GM19238 (cell line): ENCODE measurements at regions not wholly inside any gene's neighbourhood (a gene's known extent, or its start where the extent isn't known, plus 50 kb on each side); places are given as distances from the start of the nearest gene placed in this dataset.
"Not testable (repeated sequence)": the region's sequence is repeated elsewhere in the genome, so short reads cannot be mapped to it uniquely, and the experiment has no call there.

ENCODE experiments used
- DNase-seq: peaks from one replicate; pipeline ENCODE4 v3.0.0; 2011; ENCODE audit warnings: low spot score; ENCODE audit not compliant: insufficient read length

DNA sequence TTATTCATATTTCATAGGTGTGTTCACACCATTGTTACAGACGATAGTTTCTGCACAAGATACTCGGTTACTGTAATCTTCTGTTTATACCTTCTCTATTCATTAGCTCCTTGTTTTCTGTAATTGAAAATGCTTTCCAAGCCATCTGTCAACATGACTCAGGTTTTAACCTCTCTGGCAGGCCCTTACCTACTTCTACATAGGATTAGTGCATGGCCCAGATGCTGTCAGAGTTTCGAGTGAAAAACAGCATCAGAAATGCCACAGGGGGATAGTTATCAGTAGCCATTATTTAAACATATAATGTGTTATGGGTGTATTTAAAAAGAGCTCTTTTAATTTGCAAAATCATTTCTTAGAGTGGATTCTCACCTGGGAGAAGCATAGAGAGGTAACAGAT lies 596.4 kb downstream of the FBXO15 start:
- DNase-seq = no peak

DNA sequence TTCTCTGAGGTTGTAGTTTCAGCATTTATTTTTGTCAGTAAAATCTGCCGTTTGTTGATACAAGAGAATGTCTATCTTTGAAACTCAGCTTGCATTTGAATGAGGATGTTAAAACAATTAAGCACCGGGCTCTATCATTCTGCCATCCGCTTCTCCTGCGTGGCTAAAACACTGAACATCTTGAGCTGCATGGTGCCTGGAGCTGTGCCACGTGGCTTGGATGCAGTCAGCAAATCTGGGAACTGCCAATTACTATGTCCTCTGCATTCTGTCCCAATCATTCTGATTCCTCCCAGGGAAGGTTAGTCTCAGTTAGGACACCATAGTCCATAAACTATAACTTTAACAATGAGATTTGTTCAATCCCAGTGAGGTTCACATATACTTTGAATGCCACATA lies 598.4 kb downstream of the FBXO15 start:
- DNase-seq = no peak

DNA sequence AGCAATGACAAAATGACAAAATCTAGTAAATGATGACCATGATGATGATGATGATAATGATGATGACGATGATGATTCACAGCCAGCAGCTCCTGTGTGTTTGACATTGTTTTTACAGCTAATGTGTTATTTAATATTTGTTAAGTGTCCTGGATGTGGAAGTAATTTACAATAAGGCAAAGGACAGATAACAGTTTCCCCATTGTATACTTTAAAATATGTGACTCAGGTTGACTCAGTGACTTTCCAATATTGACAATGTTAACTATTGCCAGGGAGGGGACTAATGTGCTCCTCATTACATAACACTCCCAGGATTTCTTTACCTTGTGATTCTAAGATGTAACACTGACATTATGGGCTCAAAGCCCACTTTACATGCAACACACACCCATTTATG lies 602.2 kb downstream of the FBXO15 start:
- no peak for DNase-seq

DNA sequence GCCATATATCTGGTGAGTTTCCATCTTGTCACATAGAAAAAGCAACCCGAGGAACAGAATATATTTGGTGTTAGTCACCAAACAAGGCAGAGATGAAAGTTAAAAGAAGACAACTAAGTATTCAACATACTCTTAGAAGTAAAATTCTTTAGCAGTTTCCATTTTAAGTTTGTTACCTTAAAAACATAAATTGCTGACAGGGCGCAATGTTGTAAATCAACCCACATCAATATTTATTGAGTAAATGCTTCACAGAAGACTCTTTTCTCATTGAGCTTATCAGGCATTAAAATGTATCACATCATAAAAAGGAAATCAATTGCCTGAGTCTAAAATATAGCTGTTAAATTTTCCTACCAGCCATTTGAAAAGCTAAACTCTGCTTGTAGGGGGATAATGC lies 603.0 kb downstream of the FBXO15 start:
- DNase-seq = no peak

DNA sequence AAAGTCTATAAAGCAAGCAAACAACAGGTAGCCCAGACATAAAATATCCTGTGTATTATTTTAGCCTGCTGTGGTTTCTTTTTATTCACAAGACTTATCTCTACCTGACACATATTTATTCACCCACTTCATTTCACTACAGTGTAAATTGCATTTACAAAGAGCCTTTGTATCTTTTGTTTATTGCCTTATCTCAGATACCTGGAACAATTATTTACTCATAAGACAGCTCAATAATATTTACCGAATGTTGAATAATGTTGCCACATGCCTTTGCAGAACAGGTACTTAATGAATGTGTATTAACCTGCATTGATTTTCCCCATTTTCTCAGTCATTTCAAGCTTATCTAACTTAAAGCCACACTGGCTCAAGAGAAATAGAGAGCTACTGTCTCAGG lies 603.6 kb downstream of the FBXO15 start:
- no peak for DNase-seq

DNA sequence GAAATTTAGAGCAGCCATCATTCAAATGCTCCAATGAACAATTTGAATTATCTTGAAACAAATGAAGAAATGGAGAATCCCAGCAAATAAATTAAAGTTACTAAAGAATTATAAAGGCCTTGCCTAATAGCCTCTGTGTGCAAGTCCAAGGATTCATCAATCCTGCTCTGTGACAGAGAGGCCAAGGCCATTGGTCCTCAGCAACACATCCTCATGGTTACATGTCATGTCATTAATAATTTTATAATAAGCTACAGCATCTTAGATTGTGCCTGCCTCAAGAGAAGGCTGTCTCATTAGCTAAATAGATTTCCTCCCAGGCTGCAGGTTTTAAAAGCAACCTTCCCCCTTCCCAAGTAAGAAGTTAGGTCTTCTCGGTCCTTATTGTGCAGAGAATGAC lies 611.6 kb downstream of the FBXO15 start:
- no peak for DNase-seq

DNA sequence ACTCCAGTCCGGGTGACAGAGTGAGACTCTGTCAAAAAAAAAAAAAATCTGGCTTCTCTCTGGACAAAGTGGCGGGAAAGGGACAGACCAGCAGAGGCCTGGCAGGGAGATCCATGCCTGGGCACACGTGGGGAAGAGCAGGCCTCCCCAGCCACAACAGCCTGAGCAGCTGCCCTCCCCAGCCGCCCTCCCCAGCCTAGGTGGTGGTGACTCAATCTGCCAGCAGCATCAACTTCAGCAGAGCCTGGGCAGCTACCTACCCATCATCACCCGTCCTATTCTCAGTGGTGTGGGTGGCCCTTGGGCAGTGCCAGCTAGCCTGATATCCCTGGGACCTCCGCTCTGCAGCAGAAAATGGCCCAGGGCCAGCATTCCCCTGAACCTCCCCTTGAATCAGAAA lies 612.4 kb downstream of the FBXO15 start:
- DNase-seq = no peak

DNA sequence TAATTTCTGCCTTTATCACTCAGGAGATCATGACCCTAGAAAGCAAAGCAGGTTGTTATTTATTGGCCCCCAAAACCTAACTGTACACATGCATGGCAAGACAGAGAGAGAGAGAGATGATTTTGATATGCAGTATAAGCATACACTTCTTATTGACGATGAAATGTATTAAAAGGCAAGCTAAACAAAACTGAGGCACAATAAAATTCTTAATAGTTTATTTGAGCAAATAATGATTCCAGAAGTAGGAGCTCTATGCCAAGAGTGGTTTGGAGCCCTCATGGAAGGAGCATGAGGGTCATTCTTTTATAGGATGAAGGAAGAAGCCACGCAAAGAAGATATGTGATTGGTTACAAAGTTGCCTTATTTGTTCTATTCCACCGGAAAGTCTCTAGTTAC lies 616.0 kb downstream of the FBXO15 start:
- DNase-seq = no peak

DNA sequence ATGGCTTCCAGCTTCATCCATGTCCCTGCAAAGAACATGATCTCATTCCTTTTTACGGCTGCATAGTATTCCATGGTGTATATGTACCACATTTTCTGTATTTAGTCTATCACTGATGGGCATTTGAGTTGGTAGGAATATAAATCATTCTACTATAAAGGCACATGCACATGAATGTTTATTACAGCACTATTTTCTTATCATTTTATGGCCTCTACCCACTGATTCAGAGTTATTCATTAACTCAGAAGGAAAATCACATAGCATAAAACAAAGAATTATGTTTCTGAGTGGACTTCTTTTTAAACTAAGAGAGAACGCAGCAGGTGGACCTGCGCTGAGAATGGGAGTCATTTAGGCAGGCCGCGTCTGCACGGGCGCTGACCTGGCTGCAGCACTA lies 619.6 kb downstream of the FBXO15 start:
- no peak for DNase-seq

DNA sequence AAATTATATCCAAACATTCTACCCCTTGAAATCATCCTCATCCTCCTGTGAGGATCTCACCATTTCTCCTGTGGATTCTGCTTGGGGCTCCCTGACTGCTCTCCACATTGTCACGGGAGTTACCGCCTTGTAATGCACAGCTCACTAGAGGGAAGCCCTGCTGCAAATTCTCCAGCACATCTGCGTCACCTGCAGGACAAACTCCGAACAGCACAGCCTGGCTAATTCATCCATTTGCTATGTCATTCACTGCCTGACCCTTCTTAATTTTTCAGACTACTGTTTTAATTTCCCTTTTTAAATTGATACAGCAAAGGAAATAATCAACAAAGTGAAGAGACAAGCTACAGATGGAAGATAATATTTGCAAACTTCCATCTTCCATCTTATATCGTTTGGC lies 627.4 kb downstream of the FBXO15 start:
- no peak for DNase-seq

DNA sequence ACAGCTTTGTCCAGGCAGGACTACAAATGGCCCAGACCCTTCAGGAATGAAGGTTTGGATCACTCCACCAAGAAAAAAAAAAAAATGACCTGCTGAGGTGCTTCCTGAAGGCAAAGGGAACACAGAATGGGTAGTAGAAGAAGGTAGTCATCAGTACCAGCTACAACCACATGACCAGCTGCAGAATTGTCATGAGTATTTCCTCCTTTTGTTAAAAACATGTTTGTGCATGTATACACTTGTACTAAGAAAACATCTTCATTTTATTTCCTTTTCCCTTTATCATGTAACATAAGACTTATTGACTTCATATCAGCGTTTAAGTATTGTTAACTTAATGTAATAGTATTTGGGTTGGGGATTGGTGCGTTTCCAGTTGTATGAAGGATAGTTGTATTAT lies 631.6 kb downstream of the FBXO15 start:
- DNase-seq = not testable (repeated sequence)

DNA sequence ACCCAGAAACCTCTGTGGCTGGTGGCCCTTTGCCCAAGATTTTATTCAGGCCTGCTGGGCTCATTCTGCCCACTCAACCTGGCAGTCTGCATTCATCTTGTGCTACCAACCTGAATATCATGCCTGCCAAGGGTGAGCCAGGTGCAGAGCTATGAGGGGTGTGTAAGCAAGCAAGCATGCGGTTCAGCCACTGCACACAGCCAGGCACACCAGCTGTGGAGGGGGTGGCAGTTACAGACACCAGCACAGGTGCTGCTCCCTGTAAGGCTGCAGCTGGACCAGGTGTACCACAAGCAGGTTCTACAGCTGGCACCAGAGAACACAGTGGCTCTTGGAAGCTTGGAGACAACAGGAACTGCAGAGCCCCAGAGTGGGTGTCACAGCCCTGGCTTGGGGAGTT lies 633.2 kb downstream of the FBXO15 start:
- no peak for DNase-seq

DNA sequence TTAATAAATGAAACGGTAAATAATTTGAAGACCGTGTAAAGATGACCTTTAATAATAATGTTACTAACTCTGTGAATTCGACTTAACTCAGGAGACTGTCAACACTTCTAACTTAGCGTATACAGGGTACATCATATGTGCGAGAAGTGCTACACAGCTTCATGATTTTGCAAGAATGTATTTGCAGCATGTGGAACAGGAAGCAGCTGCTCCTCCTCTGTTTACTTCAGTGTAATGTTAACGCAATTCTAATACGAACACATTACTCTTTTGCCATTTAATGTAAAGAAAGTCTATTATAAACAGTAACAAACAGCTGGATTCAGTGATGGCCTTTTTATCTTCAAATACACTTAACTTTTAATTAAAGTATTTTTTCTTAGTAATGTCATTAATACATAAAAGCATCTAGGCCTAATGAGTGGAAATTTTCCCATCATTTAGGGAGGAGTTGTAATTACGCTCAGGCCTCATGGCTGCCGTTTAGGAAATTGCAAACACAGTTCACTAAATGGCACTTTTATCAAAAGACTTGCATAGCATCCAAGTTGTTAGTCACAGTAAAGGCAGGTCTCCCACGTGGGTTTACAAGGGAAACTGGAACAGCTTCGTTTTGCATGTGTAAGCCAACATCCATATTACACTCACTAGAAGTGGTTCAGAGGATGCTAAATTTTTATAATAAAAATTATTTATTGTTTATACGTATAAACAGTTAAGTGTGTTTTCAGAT lies 635.7 kb downstream of the FBXO15 start:
- no peak for DNase-seq

DNA sequence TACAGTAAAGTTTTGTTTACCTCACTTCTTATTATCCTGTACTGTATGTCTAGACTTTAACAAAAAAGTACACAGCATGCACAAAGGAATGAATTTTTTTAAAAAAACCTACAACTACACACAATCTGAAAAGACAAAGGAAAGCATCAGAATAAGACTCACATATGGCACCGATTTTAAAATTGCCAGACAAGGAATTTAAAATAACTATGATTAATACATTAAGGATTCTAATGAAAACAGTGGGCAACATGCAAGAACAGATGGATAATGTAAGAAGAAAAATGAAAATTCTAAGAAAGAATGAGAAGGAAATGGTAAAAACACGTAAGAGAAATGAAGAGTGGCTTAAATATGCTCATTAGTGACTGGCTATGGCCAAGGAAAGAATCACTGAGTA lies 638.2 kb downstream of the FBXO15 start:
- no peak for DNase-seq

DNA sequence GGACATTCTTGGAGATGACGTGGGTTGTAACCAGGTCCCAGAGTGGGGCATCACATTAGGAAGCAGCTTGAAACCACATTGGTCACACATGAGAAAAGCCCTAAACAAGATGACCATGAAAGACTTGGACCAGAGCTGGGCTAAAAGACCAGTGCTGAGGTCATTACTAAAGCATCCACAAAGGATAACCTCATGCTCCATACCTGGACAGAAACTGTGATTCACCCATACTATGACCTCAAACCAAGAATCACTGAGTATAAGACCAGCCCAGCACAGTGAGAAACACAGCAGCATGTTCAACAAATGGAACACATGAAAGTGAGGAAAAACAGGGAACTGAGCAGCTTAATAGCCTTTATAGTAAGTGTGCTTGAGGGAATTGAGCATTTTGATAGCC lies 635.5 kb upstream of the NETO1 start:
- no peak for DNase-seq

DNA sequence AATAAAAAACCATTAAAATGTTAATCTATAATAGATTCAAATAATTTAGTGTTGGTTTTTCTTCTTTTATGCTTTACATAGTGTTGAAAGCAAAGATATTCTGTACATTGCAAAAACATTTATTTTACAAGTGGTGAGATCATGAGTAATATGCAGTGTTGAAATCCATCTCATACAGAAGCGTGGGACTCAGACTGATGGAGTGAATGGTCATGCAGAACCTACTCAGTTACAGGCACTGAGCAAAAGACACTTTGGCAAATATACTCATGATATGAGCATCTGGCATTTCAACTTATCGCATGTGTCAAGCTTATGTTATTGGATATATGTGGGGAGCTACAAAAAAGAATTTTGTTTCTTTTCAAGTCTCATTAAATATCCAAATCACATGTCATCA lies 620.2 kb upstream of the NETO1 start:
- no peak for DNase-seq

DNA sequence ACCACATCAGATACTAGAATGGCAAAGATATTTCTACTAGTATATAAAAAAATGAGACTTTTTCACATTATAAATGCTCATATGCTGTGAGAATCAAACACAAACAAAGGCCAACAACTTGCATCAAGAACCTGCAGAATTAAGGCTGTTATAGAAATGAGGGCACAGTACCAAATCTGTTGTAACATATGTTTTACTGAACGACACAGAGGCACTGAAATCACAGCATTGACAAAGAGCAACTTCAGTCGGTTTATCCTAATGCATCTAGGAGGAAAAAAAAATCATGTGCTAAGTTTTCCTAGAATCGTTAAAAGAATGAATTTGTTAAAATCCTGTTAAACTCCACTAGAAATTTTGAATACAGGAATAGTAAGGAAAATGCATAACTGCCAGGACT lies 617.4 kb upstream of the NETO1 start:
- DNase-seq = no peak

DNA sequence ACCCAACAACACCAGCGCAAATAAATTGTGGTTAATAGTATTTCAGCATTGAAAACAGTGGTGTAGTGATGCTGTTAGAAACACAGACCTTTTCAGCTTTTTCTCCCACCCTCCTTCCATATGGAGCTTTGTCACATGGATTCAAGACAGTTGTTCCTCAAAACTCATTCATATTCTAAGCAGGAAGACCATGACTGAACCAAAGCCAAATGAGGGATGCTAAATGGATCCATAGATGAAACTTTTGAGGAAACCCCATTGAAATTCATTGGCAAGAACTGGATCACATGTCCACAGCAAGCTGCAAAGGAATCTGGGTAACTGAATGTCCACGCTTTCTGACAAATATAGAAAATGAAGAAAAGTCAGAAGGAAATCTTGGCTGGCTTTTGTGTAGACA lies 615.1 kb upstream of the NETO1 start:
- DNase-seq = no peak

DNA sequence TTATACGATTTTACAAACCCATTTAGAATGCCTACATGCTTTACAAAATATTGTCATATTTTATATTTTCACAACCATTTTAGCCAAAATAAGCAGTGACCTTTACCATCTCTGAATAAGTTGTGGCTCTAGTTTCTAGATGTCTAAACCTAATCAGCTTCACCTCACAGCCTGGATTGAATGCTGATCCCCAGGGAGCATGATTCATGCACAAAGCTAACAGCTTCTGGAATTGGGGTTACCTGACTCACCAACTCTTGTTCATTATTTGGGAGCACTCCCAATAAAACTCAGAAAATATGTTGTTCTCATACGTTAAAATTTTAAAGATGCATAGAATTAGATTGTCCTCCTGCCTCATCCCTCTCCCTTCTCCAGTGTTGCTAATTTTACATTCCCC lies 611.7 kb upstream of the NETO1 start:
- DNase-seq = no peak

DNA sequence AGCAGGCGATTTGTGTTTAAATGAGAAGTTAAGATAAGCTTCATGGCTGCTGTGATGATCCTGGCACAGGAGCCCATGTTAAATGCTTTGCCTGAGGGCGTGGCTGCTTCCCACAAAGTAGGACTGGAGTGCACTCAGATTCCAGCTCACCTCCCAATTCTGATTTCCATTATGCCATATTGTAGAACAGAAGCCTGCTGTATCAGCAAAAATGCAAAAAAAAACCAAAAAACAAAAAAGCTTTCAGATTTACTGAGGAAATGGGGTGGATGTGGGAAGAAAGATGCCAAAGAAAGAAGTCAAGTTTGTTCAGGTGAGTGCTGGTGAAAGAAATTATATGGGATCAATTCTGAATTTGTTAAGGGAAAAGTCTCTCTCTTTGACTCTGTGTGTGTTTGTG lies 610.4 kb upstream of the NETO1 start:
- DNase-seq = no peak

DNA sequence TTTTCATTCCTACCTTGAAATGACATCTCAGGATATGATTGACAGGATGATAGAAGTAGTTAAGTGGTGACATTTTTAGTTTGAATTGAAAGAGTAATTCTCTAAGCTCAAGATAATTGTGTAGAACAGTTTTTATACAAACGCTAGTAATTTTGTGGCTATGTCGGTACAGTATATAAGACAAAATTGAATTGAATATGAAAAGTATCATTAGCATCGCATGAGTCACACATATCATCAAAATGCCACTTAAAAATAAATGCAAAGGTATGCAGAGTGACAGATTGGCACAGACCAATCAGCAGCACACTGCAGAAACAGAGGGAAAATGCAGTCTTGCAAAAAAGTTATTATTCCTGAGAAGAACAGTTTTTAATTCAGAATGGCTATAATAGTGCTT lies 608.2 kb upstream of the NETO1 start:
- DNase-seq = no peak

DNA sequence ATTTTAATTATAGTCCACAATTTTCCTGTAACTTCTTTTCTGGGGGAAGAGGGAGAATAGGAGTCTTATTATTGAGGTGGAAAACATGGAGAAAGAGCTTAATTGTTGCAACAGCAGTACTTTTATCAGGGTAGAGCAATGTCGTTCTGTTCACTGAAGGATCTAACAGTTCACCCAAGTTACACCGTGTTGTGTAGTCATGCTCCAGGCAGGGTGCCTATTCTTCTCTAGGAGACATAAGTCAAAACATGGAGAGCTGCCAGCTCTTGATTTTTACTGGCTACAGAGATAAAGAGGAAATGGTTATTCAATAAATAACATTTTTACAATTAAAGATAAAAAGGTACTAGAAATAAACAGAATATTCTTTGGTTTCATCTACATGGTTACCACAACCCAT lies 594.3 kb upstream of the NETO1 start:
- DNase-seq = no peak

DNA sequence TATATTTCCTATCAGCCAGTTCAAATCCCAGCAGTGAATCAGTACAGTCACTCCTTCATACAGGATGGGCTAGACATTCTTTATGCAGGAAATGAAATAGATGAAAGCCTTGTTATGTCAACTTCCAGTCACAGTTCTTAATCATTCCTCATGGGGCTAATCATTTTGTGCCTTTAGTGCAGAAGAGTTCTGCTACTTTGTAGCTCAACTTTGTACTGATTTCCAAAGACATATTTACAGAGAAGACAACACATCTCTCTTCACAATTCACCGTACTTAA lies 593.9 kb upstream of the NETO1 start:
- no peak for DNase-seq

DNA sequence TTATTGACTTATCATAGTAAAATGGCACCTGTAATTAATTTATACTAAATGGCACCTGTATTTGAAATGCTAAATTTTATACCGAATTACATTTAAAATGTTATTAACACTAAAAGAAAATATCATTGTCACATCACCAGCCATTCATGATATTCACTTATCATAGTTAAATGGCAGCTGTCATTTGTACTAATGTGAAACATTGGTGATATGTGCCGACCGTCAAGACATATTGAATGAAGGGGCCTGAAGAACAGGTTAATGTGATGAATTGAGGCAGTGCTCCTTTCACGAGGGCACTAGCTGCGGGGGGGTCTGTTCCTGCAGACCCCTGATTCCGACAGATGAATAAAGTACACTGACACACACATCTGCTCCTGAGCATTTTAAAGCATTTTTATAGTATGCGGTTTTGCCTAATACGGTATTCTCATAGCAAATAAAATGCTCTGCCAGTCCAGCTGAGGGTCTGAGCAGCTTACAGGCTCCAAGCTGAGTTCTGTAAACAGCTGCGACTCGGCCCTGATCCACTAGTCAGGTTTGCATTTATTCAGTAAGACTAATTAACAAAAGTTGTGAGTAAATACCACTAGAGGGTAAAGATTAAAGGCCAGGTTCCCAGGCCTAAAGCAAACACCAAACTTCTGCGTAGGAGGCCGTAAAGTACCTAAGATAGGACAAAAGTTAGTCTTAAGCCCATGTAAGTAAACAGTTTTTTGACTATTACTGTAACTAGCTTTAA lies 593.4 kb upstream of the NETO1 start:
- DNase-seq = no peak
